Central memory CD4-positive, alpha-beta T cell (primary cell): ENCODE measurements at regions not wholly inside any gene's neighbourhood (a gene's known extent, or its start where the extent isn't known, plus 50 kb on each side); places are given as distances from the start of the nearest gene placed in this dataset.
A peak's percentile ranks its signal among the peaks of the same experiment; 100 is the strongest.

Experiments used
- DNase-seq: peaks from one replicate; pipeline ENCODE4 v3.0.0; 2022

DNA sequence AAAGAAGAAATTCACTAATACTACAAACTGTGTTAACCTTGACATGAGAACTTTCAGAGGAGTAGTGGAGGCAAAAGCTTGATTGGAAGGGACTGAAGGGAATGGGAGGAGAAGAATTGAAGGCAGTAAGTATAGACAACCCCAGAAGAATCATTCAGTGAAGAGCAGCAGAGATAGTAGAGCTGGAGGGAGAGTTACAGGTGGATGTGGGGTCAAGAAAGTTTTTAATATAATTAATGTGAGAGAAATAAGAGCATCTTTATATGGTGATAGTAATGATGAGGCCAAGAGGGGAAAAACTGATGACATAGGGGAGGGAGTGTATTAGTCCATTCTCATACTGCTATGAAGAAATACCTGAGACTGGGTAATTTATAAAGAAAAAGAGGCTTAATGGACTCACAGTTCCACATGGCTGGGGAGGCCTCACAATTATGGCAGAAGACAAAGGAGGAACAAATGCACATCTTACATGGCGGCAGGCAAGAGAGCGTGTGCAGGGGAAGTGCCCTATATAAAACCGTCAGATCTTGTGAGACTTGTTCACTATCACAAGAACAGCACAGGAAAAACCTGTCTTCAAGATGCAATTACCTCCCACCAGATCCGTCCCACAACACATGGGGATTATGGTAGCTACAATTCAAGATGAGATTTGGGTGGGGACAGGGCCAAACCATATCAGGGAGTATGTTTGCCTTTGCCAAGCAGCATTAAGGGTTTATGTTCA lies 88.3 kb upstream of the PIK3CG start:
- no peak for DNase-seq

DNA sequence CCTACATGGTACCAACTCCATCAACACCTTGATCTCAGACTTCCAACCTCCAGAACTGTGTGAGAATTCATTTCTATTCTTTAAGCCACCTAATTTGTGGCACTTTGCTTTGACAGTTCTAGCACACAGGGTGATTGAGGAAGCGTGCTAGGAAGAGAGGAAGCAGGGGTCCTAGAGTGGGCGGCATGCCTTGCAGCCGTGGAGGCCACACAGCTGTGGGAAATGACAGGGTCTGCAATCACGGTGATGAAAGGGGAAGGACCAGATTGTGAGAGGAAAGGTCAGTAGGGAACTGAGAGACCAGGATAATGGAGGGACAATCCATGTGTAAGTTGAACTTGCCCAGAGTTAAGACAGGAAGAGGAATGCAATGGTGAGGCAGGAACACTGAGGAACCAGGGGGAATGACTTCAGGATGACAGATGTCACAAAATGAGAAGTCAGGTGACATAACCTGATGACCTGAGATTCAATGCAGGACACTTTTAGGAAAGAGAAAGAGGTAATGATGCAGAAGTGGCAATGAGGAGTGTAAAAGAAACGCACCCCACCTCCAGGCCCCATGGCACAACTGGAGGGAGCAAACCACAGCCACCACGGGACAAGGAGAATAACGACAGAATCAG lies 87.3 kb upstream of the PIK3CG start:
- DNase-seq, result no peak

DNA sequence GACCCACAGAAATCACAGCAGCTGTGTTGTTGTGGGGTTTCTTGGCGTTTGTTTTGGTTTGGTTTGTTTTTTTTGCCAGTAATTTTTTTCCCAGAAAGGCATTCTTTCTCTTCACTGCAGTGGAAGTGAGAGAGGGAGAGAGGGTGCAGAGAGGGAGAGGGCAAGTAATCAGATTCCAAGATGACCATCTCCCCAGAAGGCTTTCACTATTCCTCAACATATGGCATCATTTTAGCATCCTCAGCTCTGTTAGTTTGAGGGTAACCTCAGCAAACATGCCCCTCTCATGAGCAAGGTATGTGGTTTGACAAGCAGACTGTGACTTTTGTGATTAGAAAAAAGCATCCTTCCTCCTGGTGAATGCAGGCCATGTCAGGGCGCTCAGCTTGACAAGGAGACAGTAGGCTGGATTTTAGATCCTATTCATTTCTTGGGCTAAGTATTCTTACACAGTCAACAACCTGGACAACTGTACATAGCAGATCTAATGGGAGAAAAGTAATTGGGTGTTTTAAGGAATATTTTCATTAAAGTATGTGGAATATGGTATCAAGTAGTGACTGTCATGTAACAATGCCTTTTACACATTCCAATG lies 86.3 kb upstream of the PIK3CG start:
- no peak for DNase-seq

DNA sequence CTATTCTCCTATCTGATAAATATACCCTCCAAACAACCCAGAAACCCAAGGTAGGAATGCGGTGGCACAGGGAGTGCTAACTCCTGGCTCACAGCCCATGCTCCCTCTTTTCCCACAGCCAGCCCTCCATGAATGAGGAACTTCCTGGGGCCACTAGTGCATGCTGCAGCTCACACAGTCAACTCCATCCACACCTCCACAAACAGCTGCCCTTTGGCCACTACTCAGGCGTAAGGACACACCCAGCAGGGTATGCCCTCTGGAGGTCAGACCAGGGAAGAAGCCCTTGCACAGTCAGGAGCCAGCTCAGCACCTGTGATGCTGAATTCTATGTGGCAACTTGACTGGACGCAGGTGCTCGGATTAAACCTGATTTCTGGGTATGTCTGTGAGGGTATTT lies 85.2 kb upstream of the PIK3CG start:
- no peak for DNase-seq

DNA sequence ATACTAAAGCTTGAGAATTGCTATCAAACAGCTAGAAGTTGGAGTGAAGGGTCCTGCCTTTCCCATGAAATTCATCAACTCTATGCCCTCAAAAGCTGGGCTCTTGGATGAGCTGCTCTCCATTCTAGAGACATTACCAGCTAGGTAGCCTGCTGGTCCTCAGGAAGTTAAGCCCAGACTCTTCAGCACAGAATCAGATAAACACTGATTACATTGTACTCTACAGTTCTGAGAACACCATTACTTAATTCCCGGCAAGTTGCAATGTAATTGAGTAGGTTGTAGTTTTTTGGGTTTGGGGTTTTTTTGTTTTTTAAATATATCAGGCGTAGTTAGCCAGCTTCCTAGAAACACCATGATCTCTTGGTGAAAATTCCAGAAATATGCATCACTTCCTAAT lies 84.1 kb upstream of the PIK3CG start:
- DNase-seq, result no peak

DNA sequence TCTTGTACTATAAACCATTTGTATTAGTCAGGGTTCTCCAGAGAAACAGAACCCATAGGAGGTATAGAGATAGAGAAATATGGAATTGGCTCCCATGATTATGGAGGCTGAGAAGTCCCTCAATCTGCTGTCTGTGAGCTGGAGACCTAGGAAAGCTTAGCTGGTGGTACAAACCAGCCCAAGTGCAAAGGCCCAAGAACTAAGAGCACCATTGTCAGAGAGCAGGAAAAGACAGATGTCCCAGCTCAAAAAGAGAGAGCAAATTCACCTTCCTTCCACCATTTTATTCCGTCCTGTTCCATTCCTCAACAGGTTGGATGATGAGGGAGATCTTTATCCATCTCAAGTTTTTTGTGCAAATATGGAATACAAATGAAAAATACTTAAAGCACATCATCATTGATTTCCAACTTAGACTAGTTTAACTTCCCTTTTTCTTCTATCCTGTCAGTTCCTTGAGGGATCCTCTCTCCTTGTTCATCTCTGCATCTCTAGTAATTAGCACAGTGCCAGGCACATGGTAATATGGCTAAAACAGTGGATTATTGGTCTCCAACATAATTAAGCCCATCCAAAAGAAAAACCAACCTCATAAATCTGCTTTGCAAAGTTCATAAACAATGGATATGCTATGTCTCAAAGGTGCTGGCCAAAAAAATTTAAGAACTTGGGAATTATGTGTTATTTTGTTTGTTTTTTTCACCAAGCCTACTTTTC lies 83.1 kb upstream of the PIK3CG start:
- DNase-seq, result no peak

DNA sequence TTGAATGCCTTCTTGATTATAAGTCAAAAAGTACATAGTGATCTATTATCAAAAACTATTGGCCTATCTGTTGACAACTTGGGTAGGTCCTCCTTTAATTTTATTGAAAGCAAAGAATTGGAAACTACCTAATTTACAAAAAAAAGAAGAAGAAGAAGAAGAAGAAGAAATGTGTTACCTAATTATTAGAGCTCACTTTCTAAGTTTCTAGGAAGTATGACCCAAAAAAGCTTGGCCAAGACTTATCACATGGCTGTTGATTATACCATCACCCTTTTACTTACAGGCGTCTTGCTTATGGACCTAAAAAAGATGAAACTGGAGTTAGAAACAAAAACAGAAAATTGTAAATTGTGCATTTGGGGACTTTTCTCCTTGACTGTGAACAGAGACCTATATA lies 81.8 kb upstream of the PIK3CG start:
- no peak for DNase-seq

DNA sequence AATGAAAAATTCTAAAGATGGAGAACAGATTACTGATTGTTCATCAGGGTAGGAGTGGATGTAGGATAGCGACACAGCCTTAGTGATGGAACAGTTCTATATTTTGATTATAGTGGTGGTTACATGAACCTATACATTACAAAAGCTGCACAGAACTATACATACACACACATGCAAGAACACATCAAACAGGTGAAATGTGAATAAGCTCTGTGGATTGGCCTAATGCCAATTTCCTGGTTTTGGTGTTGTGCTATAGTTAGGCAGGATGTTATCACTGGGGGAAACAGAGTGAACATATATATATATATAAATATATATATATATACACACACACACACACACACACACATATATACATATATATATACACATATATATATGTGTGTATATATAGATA lies 76.4 kb upstream of the PIK3CG start:
- DNase-seq, result peak; percentile 24

DNA sequence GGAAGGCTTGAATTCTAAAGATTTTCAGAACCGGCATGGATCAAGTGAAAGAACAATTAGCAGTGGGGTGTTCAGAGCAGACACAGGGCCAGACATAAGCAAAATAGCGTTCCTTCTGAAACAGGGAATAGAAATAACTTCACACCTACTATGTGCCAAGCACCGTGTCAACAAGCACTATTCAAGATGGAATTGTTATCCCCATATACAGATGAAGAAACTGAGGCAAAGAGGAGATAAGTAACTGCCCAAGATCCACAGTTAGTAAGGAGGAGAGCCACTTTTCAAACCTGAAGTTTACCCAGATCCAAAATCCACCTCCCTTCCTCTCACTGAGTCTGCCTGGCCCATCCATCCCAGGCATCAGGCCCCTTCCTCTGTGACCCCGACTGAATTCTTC lies 73.6 kb upstream of the PIK3CG start:
- no peak for DNase-seq

DNA sequence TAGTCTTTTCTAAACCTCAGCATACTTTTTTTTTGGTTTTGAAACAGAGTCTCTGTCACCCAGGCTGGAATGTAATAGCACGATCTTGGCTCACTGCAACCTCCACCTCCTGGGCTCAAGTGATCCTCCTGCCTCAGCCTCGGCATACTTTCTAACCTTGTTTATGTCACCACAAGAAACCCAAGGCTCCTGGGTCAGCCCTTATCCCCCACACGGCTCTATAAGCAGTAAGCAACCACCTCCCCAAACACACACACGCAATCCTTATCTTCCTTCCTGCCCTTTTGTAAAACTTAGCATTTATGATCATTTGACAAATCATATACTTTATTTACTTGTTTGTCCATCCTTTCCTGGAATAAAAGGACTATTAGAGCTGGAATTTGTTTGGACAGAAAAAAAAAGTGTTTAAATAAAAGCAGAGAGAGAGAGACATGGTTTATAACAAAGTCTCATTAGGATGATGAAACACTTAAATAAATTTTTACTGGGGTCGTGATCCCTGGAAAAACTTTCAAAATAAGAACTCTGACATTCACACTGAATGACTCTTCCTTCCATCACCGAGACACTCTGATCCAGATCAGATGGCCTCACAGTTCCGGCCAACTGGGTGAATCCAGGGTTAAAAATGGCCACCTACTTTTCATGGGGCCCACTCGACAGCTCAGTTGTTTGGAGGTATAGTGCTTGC lies 72.7 kb upstream of the PIK3CG start:
- DNase-seq, result no peak

DNA sequence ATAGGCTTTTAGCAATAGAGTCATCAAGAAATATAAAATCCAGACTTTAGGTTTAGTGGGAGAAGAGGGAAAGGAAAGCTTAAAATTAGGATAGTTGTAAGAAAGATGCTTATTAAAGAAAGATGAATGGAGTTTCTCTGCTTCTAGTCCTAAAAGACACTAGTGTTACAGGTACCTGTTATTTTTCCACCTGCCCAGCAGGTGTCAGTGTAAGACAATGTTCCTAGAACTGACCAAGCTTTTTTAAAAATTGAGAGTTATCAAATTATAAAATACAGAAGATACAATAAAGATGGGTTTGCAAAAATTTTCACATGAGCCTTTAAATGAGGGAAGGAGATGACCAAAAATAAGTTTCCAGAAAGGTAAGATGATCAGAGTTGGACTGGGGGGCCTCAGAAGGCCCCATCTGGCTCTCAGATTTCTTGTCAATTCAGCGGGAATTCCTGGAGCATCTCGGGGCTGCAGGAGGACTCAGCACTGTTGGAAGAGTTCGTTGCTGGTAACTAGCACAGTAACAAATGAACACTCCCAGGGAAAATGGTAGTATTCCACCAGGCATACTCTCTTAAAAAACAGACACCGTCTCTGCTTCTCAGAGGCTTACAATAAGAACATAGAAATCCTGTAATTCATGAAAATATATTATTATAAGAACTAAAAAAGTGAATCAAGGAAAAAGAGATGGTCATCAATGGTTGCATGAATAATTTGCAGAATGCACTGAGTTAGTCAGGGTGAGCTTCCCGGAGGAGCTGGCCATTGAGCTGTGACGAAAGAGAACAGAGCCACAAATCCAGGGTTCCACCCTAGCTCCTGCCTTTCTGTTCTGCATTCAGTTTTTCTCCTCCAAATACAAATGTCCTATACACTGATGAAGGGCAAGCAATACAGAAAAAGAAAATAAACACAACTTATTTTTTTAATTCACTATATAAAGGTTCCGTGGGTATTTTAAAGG lies 71.8 kb upstream of the PIK3CG start:
- DNase-seq, result peak; percentile 40

DNA sequence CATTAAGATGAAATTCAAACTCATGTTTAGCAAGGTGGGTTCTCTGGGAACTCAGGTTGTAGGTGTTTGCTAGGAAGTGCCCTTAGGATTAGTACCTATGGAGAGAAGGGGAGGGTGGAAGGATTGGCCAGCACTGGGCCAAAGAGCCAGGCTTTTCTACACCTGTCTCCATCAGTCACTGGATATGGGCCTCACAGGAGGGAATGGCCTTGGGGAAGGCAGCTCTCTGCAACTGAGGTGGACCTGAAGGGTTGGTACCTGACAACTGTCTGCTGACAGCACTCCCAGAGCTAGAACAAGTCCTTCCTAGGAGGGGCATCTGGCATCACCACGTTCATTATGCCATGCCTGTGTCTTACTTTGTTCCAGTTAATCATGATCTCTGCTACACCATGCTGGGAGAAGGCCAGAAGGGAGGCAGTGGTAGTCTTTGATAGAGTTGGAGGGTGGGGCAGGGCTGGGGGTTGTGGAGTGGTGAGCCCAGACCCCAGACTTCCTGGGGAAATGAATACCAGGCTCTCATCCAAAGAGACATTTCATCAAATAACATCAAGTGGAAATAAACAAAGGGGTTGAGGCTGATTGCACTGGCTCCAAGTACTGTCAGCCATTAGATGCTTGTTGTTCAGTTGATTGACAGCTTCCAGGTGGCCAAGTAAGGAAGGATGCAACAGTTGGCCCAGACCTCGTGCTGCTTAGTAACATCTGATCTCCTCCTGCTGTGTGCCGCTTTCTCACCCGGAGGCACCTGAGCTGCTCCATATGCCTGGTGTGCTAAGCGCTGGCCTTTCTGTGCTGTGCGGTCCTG lies 70.6 kb upstream of the PIK3CG start:
- no peak for DNase-seq

DNA sequence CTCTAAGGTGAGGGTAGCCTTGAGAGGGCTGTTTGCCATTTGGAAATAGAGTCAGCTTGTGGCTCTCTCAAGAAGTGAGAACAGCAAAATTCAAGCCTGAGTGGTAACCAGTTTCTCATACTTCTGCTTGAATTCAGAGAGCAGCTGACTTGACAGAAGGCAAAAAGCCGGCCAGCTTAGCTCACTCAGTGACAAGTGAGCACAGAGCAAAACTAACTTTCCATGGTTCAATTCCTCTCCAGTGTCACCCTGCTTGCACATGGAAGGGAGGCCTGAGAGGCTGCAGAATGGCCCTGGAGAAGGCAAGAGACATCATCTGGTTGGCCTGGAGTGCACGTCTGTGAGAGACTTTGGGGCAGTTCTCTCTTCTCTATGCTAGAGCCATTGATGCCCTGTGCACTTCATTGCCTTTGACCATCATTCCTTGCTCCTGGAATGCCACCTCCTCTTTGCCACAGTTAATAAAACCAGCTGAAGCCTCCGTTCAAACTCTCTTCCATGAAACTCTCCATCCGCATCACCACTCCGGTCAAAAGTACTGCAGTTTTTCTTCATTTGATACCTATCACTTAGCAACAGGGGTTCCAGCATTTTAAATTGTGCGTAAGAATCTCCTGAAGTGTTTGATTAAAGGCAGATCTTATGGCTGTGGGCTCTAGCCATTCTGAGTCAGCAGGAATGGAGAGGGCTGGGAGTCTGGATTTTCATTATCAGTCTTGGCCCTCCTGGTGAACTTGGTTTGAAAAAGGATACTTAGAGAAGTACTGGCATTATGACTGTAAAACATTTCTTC lies 69.8 kb upstream of the PIK3CG start:
- DNase-seq, result no peak

DNA sequence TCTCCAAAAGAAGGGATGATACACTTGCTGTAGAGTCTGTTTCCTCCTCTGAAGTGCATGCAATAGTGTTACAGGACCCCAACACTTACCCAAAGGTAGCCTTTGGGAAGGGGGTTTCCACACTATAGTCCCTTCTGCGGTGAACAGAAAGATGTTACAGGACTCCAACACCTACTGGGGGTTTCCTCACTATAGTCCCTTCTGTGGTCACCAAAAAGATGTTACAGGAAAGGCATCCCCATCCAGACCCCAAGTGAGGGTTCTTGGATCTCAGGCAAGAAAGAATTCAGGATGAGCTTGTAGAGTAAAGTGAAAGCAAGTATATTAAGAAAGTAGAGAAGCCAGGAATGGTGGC lies 69.2 kb upstream of the PIK3CG start:
- no peak for DNase-seq

DNA sequence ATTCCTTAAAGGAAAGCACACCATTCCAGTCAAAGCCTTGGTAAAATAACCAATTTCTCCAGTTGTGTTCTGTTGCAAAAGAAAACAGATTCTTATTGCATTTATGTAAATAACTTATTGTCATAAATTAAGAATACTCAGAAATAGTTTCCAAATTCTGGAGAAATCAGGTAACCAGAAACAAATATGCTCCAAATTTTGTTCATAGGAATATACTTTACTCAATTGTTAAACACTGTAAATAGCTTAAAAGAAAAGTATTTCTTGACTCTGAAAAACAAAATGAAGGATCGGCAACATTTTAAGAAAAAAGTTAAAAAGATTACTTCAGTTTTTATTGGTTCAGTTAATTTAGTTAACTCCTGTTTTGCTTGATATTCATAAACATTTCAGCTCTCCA lies 67.1 kb upstream of the PIK3CG start:
- no peak for DNase-seq

DNA sequence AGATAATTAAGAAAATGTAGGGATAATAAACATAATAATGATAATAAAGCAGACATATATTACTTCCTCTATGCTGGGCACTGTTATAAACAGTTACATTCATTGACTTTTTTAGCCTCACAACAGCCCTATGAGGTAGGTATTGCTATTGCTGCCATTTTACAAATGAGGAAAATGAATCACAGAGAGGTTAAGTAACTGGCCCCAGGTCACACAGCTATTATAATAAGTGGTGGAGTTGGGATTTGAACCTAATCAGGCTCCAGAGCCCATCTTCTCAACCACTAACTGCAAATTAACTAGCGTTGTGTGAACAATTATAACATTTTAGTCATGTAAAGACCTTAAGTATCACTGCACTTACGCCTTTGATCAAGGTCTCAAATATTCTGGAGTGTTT lies 62.5 kb upstream of the PIK3CG start:
- no peak for DNase-seq

DNA sequence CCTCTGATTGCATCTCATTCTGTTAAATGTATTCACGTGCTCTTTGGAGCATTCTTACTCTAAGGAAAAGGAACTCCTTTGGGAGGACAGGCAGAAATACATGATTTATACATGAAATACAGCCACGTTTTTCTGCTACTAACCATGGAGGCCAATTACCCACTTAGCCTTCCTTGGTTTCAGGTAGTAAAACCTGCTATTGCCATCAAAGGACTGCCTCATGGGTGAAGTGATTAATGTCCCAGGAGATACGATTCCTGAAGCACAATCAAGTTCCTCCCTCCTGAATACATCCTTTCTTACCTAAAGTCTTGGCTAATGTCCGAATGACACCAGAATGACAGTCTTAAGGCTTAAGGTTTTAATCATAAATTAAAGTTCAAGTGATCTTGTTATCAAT lies 58.5 kb upstream of the PIK3CG start:
- no peak for DNase-seq

DNA sequence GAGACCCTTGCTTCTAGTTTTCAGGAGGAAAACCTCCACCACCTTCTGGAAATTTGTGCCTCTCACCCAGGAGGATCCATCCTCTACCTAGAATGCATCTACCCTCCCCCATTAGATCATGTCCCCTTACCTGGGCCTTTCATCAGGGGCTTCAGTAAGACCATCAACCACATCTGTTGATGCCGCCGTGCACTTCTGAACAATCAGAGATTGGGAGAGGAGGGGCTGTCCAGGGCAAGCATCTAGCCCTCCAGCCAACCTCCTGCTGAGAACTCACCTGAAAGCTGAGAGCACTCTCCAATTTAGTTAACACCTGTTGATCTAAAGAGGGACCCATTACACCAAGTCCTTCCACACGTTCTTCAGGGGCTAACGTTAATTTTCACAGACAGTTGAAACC lies 57.6 kb upstream of the PIK3CG start:
- DNase-seq, result no peak

DNA sequence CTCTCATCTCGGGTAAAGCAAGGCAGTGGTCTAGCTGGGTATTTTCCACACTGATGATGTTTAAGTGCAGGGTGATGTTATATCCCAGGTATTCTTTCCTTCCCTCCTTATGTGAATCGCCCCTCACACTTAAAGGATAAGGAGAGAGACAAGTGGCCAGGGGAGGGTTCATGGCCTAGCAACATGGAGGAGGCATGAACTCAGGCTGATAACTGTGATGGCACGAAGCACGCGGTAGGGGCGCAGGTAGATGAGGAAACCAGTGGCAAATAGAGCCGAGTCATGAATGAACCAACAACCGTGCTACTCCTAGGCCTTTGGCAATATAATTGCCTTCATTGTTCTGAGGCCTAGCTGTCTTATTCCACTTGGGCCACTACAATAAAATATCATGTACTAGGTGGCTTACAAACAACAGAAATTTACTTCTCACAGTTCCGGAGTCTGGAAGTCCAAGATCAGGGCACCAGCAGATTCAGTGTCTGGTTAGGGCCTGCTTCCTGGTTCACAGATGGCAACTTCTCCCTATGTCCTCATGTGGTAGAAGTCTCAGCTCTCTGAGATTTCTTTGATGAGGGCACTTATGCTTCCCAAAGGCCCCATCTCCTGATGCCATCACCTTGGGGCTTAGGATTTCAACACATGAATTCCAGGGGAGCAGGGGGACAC lies 56.0 kb upstream of the PIK3CG start:
- no peak for DNase-seq

DNA sequence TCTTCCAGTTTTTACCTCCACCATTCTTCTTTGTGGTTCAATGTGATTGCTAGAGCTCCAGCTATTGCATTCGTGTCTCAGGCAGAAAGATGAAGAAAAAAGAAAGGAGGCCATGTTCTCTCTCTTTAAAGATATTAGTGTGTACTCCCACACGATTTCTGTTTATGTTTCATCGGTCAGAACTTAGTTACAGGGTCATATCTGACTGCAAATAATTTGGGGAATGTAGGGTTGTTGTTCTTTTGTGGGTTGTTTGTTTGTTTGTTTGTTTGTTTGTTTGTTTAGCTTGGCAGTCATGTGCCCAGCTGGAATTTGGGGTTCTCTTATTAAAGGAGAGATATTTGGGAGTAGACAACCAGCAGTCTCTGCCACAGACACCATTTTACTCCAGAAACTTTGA lies 53.6 kb upstream of the PIK3CG start:
- no peak for DNase-seq
